Activated CD4-positive, alpha-beta T cell treated with anti-CD3 and anti-CD28 coated beads, Interleukin-2, amount 10 ng/mL, durations not matched to agents 24 days and 14 days (primary cell): ENCODE measurements at regions not wholly inside any gene's neighbourhood (a gene's known extent, or its start where the extent isn't known, plus 50 kb on each side); places are given as distances from the start of the nearest gene placed in this dataset.
"Not testable (repeated sequence)": the region's sequence is repeated elsewhere in the genome, so short reads cannot be mapped to it uniquely, and the experiment has no call there.

Experiments
- DNase-seq: peaks from one replicate; pipeline ENCODE4 v3.0.0; 2022
- H3K27ac Mint-ChIP-seq: one replicate; pipeline ENCODE4 v1.8.0; 2022; ENCODE audit warnings: mild to moderate bottlenecking, mixed read lengths
- H3K27me3 Mint-ChIP-seq: one replicate; pipeline ENCODE4 v1.8.0; 2022; ENCODE audit warnings: mixed read lengths
- H3K36me3 Mint-ChIP-seq: one replicate; pipeline ENCODE4 v1.8.0; 2022; ENCODE audit warnings: low read depth, mild to moderate bottlenecking, mixed read lengths
- H3K4me1 Mint-ChIP-seq: one replicate; pipeline ENCODE4 v1.8.0; 2021; ENCODE audit warnings: mixed read lengths
- H3K4me3 Mint-ChIP-seq: one replicate; pipeline ENCODE4 v1.8.0; 2022; ENCODE audit warnings: mild to moderate bottlenecking, moderate library complexity, mixed read lengths
- H3K9me3 Mint-ChIP-seq: one replicate; pipeline ENCODE4 v1.8.0; 2021; ENCODE audit warnings: mixed read lengths
- intact Hi-C: fragments of 100-400 bp; cut with micrococcal nuclease; formaldehyde crosslinking; loops from one replicate; pipeline ENCODE4 v1.15.1; 2023

DNA sequence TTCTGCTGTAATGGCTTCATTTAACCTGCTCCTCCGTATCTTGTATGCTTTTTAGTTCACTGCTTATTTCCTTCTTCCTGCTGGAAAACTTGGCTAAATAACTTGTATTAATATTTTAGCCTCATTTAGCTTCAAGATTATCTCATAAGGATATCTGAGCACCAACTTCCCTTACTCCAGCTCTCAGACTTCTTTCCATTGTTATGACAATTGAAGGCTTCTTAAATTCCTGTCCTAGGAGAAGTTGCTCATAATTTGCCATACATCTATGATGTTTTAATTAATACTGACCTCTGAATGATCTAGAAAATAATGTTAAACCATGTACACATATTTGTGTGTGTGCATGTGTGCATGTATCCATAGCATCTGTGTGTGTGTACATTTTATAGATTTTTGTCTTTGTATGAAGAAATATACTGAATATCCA is 1524.4 kb upstream of the TPTE start:
- Mint-ChIP-seq H3K36me3 (no peaks in the 10 kb centered on the region), H3K4me1 (no peaks in the 10 kb centered on the region), H3K9me3 (peaks cover 42% of the 10 kb centered on the region), H3K27me3 (no peaks in the 10 kb centered on the region), H3K4me3 (no peak overlapping the region), H3K27ac (no peak overlapping the region)
- no peak for DNase-seq
- intact Hi-C loops = no loop called here

DNA sequence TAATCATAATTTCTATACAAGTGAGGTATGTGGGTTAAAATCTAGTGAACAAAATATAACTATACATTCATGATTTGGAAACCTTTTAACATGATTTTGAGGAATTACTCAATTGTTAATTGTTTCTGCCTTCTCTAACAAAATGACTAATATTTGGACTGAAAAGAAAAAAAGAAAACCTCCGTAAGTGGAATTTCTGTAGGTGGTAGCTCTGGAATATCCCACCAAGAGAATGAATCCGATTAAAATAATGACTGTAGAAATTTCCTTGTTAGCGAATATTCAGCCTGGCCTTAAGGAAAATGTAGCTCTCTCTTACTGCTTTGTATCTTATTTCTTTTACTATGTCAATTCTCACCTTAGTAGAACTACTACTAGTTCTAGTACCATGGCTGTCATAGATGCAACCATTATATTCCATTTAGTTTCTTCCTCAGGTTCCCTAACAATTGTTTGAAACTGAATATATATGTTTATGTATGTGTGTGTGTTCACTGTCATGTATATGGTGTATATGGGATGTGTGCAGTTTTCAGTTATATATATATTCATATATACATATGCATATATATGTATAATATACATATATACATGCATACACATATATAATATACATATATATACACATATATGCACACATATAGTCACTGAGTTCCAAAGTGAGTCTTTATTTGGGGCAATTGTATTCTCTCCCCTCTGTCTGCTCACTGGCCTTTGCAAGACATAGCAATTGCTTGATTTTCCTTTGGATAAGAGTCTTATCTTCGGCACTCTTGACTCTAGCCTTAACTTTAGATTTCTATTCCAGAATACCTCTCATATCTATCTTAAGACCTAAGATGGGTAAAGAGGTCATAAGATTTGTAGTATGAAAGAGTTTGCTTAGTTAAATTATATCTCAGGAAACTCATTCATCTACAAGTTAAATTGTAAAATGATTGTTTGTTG is 1523.7 kb upstream of the TPTE start:
- peak; percentile 27 for DNase-seq
- H3K27me3 Mint-ChIP-seq, H3K36me3 Mint-ChIP-seq, H3K4me1 Mint-ChIP-seq, H3K27ac Mint-ChIP-seq, intact Hi-C loops, H3K4me3 Mint-ChIP-seq: not testable (repeated sequence)
- H3K9me3 Mint-ChIP-seq = peaks cover 39% of the 10 kb centered on the region

DNA sequence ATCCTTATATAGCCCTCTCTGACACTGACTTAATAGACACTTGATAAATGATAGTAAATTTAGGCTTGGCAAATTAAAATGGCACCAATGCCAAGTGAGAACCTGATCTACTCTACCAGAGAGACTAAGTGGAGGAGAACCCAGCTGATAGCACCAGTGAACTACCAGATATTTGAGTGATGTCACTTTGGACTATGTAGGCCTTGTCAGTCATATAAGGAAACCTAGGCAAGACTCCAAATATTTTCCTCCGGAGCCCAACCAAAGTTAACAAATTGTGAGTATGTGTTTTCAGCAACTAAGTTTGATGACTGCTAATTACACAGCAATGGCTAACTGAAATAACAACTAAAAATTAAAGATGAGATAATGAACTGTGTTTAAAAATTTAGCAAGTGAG is 1522.9 kb upstream of the TPTE start:
- H3K9me3 Mint-ChIP-seq = peaks cover 32% of the 10 kb centered on the region
- H3K27me3 Mint-ChIP-seq, H3K4me1 Mint-ChIP-seq, intact Hi-C loops, H3K36me3 Mint-ChIP-seq, H3K27ac Mint-ChIP-seq, H3K4me3 Mint-ChIP-seq: not testable (repeated sequence)
- DNase-seq = peak; percentile 50

DNA sequence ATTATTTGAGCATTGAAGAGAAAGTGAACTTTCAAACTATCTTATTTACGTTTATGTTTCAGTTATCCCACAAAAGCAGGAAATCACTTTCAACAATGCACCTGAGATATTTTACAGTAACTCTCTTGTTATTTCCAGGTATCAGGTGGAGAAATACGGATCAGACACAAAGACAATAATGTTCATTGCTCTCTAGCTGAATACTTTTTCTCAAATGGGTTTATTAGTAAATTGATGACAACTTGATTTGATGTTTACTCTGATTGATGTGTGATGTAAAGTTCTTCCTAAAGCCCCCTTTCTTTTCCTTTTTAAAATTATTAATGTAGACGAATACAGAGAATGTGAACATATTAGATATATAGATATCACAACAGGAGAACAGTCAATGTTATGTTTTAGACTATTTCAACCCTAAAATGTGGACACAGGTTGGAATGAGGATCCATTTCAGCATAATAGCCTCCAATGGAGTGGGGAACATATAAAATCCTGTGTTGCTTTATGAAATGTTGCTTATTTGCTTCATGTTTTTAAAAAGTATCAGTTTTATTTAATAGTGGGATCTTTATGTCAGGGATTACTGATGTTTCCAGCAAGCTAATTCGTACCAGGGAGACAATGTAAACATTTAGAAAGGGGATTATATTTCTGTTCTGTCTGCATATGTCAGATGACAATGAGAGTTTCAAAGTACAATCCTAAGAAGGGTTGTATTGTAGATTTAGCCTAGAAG is 1522.3 kb upstream of the TPTE start:
- Mint-ChIP-seq H3K36me3 (no peaks in the 10 kb centered on the region), H3K4me3 (no peak overlapping the region), H3K9me3 (peaks cover 31% of the 10 kb centered on the region), H3K4me1 (no peaks in the 10 kb centered on the region), H3K27me3 (no peaks in the 10 kb centered on the region), H3K27ac (no peak overlapping the region)
- intact Hi-C loops = no loop called here
- peak; percentile 2 for DNase-seq

DNA sequence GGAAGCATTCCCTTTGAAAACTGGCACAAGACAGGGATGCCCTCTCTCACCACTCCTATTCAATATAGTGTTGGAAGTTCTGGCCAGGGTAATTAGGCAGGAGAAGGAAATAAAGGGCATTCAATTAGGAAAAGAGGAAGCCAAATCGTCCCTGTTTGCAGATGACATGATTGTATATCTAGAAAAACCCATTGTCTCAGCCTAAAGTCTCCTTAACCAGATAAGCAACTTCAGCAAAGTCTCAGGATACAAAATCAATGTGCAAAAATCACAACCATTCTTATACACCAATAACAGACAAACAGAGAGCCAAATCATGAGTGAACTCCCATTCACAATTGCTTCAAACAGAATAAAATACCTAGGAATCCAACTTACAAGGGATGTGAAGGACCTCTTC is 1521.3 kb upstream of the TPTE start:
- H3K27ac Mint-ChIP-seq, intact Hi-C loops, H3K27me3 Mint-ChIP-seq, H3K4me3 Mint-ChIP-seq, H3K4me1 Mint-ChIP-seq, H3K36me3 Mint-ChIP-seq: not testable (repeated sequence)
- peaks cover 28% of the 10 kb centered on the region for H3K9me3 Mint-ChIP-seq
- peak; percentile 15 for DNase-seq

DNA sequence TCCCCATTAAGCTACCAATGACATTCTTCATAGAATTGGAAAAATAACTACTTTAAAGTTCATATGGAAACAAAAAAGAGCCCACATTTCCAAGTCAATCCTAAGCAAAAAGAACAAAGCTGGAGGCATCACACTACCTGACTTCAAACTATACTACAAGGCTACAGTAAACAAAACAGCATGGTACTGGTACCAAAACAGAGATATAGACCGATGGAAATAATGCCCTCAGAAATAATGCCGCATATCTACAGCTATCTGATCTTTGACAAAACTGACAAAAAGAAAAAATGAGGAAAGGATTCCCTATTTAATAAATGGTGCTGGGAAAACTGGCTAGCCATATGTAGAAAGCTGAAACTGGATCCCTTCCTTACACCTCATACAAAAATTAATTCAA is 1520.7 kb upstream of the TPTE start:
- peaks cover 27% of the 10 kb centered on the region for H3K9me3 Mint-ChIP-seq
- H3K36me3 Mint-ChIP-seq, H3K4me1 Mint-ChIP-seq, H3K4me3 Mint-ChIP-seq, intact Hi-C loops, H3K27ac Mint-ChIP-seq, H3K27me3 Mint-ChIP-seq: not testable (repeated sequence)
- DNase-seq = peak; percentile 3

DNA sequence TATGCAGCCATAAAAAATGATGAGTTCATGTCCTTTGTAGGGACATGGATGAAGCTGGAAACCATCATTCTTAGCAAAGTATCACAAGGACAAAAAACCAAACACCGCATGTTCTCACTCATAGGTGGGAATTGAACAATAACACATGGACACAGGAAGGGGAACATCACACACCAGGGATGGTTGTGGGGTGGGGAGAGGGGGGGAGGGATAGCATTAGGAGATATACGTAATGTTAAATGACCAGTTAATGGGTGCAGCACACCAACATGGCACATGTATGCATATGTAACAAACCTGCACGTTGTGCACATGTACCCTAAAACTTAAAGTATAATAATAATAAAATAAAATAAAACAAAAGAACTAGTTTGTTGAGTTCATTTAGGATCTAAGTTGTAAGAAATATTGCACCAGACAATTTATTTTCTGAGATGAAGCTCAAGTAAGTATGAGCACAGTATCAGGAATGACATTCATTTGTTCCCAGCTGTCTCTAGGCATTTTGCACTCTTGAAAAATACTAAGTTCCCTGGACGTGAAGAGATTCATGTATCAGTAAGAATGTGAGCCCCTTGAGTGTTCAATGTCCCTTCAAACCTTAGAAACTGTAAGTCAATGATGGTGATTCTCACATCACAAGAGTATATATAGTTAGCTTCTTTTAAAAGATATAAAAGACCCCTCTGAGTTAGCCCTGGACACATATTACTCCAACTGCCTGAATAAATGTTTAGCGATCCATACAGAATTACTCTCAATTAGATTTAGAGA is 1519.3 kb upstream of the TPTE start:
- DNase-seq = peak; percentile 39
- H3K4me3 Mint-ChIP-seq, H3K4me1 Mint-ChIP-seq, H3K27ac Mint-ChIP-seq, H3K36me3 Mint-ChIP-seq, intact Hi-C loops, H3K27me3 Mint-ChIP-seq: not testable (repeated sequence)
- H3K9me3 Mint-ChIP-seq = peaks cover 25% of the 10 kb centered on the region

DNA sequence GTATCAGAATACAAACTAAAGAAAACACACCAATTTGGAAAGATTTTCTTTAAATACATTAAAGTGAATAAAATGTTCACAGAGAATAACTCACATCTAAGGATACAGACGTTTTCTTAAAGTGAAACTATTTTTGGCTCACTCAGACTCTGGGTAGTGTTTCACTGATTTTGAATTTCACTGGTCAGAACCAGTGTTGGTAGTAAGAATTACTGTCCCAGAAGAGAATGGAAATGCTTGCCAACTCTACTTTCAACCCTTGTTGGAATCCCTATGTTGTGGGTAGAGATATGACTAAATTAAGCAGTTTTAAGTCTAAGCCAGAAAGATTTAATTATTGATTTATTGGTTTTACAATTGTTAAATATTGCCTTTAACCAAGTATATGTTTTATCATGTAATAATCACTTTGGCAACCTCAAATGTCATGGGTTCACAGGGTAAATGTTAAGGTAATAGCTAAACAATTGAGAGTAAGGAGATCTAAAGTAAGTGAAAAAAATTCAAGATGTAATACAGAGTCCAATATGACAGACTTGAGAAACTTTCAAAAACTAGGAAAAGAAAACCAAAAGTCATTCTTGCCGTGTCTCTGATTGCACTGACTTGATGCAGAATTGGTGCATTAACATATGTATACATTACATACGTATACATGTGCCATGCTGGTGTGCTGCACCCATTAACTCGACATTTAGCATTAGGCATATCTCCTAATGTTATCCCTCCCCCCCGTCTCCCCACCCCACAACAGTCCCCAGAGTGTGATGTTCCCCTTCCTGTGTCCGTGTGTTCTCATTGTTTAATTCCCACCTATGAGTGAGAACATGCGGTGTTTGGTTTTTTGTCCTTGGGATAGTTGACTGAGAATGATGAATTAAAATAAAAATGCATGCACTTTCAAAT is 1517.2 kb upstream of the TPTE start:
- H3K27me3 Mint-ChIP-seq, H3K4me1 Mint-ChIP-seq, H3K27ac Mint-ChIP-seq, intact Hi-C loops, H3K4me3 Mint-ChIP-seq, H3K36me3 Mint-ChIP-seq: not testable (repeated sequence)
- peak; percentile 50 for DNase-seq
- H3K9me3 Mint-ChIP-seq = peaks cover 29% of the 10 kb centered on the region

DNA sequence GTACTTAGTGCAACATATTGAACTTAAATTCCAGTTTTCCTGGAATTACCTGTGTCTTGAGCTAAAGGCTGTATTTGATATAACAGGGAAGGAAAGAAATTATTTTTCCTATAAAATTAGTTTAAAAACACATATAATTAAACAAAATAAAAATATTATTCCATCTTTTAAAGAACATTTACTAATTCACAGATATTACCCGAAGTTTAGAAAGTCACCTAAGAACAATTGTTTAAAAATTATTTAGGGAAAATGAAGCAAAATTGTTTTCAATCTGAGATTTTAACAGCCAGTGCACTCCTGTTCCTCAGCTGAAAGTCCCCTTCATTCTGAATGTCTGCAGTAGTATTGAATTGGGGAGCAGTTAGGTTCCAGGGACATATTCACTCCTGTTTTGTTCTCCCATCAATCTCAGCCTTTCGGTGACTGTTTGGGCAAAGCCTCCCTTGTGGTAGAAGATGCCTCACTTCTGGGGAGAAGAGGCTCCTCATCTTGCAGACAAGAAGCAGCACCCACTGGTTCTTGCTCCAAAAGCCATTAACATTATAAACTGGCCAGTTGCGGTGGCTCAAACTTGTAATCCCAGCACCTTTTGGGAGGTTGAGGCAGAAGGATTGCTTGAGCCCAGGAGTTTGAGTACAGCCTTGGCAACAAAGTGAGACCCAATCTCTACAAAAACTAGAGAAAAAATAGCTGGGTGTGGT is 1516.4 kb upstream of the TPTE start:
- H3K4me3 Mint-ChIP-seq, H3K36me3 Mint-ChIP-seq, H3K4me1 Mint-ChIP-seq, H3K27me3 Mint-ChIP-seq, H3K27ac Mint-ChIP-seq, intact Hi-C loops: not testable (repeated sequence)
- DNase-seq = peak; percentile 57
- H3K9me3 Mint-ChIP-seq = peaks cover 29% of the 10 kb centered on the region

DNA sequence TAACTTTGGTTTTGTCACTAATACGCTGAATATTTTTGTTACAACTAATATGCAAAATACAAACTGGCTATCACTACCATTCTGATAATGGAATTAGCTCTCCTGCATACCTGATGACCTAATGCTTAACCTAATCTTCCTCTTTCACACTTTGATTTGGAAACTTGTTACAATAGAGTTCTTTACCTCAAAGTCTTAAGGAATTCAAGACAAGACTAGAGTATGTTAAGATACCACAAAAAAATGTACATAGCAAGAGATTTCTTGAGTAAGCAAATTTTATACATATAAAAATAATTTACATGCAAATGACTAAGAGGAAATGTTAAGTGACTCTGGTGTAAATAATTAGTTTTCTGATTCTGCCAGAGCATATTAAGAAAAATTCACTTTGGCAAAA is 1515.7 kb upstream of the TPTE start:
- H3K27me3 Mint-ChIP-seq, H3K4me3 Mint-ChIP-seq, intact Hi-C loops, H3K36me3 Mint-ChIP-seq, H3K4me1 Mint-ChIP-seq, DNase-seq, H3K27ac Mint-ChIP-seq: not testable (repeated sequence)
- peaks cover 26% of the 10 kb centered on the region for H3K9me3 Mint-ChIP-seq

DNA sequence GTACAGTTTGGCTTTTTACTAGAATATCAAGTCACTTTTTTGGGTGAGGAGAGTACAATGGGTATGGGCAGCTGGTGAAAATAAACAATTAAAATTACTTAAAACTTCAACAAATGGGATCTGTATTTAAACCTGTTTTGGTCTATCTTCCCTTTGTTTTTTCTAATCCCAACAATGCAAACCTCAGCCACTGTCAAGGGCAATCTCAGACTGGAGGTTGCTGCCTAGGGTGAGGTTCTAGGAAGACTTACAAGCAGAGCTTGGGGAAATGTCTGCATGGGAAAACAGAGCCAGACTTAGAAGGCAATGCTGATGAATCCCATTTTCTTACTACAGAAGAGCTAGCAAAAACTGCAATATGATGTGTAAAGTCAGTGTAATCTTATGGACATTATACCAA is 1515.3 kb upstream of the TPTE start:
- H3K36me3 Mint-ChIP-seq, H3K4me3 Mint-ChIP-seq, H3K4me1 Mint-ChIP-seq, H3K27ac Mint-ChIP-seq, H3K27me3 Mint-ChIP-seq, intact Hi-C loops: not testable (repeated sequence)
- peak; percentile 53 for DNase-seq
- peaks cover 30% of the 10 kb centered on the region for H3K9me3 Mint-ChIP-seq

DNA sequence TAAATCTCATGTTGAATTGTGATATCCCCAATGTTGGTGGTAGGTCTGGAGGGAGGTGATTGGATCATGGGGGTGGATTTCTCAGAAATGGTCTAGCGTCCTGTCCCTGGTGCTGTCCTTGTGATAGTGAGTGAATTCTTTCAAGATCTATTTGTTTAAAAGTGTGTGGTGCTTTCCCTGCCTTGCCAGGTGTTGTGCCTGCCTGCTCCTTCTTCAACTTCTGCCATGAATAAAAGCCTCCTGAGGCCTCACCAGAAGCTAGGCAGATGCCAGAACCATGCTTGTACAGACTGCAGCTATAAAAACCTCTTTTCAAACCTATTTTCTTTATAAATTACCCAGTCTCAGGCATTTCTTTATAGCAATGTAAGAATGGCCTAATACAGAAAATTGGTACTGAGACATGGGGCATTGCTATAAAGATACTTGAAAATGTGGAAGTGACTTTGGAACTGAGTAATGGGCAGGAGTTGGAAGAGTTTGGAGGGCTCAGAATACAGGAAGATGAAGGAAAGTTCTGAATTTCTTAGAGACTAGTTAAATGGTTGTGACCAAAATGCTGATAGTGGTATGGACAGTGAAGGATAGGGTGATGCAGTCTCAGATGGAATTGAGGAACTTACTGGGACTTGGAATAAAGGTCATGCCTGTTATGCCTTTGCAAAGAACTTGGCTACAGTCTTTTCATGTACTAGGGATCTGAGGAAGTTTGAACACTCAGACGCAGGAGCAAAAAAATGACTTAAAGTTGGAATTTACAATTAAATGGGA is 1514.6 kb upstream of the TPTE start:
- peaks cover 32% of the 10 kb centered on the region for H3K9me3 Mint-ChIP-seq
- H3K36me3 Mint-ChIP-seq, H3K27ac Mint-ChIP-seq, H3K27me3 Mint-ChIP-seq, intact Hi-C loops, H3K4me1 Mint-ChIP-seq, H3K4me3 Mint-ChIP-seq: not testable (repeated sequence)
- DNase-seq = peak; percentile 44
